Stimulated activated CD4-positive, alpha-beta T cell treated with anti-CD3 and anti-CD28 coated beads, TNF-alpha, amount 100 ng/mL, for 48 hours (primary cell): ENCODE measurements at regions not wholly inside any gene's neighbourhood (a gene's known extent, or its start where the extent isn't known, plus 50 kb on each side); places are given as distances from the start of the nearest gene placed in this dataset.
"Not testable (repeated sequence)": the region's sequence is repeated elsewhere in the genome, so short reads cannot be mapped to it uniquely, and the experiment has no call there.

ENCODE experiments used
- DNase-seq, 3 donors: peaks; one replicate each; pipeline ENCODE4 v3.0.0-alpha.2; 2020; ENCODE audit warnings: low read depth in 3 of 3

- no peak for DNase-seq
Measured at GRCh38 chr3:8353364-8353763, 148.3 kb upstream of the LMCD1 start.

DNA sequence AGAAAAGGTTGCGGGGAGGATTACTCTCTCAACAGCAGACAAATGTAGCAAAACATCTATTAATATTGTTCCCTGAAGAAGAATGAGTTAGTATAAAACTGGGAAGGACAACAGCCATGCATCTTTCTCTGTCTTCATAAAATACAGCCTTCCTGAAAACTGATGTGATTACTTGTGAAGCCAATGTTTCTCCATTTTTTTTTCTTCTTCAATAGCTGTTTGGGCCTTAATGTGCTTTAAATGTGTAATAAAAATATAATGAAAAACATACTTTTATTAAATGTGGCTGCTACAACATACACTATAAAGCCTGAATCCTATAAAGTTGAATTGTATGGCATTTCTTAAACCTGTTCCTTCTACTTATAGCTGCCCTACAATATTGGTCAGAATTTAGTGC is 146.3 kb upstream of the LMCD1 start:
- no peak for DNase-seq

GRCh38 chr3:8356066-8356465 is 145.6 kb upstream of the LMCD1 start:
- DNase-seq: not testable (repeated sequence)

DNA sequence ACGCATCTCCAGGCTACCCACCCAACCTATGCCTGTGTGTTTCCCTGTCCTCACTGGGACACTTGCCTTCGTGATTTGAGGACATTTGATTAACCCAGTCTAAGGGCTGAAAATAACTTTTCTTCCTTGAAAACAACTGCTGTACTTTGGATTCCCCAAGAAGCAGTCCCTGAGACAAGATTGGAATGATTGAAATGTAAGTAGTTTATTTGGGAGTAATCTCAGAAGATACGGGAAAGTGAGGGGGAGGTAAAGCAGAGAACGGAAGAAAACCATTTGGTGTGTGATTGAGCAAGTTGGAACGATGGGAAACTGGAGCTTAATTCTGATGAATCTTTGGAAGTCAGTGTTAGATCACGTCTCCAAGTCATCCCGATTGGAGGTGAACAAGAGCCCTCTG is 143.8 kb upstream of the LMCD1 start:
- DNase-seq: no peak

DNA sequence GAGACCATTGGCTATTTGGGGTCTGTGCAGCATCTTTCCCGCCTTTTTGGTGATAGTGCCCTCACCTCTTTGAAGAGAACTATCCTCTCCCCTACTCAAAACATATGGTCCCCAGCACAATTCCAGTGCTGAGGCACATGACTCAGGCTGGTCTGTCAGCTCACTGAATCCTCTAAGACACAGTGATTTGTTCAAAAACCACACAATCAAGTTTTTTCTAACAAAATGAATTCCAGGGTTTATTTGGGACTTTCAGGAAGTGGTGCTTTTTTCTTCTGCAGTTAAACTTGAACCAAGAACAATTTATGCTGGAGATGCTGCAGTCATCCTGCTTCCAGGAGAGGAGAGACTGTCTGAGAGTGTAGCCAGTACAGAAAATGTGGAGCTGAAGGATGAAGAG is 142.5 kb upstream of the LMCD1 start:
- DNase-seq: no peak

GRCh38 chr3:8363200-8363599 is 138.4 kb upstream of the LMCD1 start:
- DNase-seq: no peak

- DNase-seq: no peak
Measured at GRCh38 chr3:8365541-8365940, 136.1 kb upstream of the LMCD1 start.

- DNase-seq: no peak
Measured at GRCh38 chr3:8366219-8366810, 135.3 kb upstream of the LMCD1 start.

GRCh38 chr3:8368598-8368997 is 133.0 kb upstream of the LMCD1 start:
- no peak for DNase-seq

DNA sequence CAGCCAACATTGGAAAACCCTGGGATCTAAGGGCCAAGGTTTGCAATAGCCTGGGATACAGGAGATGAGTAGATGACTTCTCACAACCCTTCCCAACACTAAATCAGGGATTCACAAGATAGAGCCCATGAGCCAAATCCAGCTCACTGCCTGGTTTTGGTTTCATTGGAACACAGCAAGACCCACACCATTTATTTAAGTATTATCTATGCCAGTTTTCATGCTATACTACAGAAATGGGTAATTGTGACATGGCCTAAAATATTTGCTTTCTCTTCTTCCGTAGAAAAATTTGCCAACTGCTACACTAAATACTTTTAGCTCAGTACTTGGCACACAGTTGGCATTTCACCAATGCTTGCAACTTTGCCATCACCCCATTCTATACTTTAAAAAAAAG is 132.0 kb upstream of the LMCD1 start:
- no peak for DNase-seq

- no peak for DNase-seq
Measured at GRCh38 chr3:8371085-8371551, 130.5 kb upstream of the LMCD1 start.

GRCh38 chr3:8371960-8372463 is 129.6 kb upstream of the LMCD1 start:
- DNase-seq: no peak

- no peak for DNase-seq
Measured at GRCh38 chr3:8380904-8381704, 120.5 kb upstream of the LMCD1 start.

DNA sequence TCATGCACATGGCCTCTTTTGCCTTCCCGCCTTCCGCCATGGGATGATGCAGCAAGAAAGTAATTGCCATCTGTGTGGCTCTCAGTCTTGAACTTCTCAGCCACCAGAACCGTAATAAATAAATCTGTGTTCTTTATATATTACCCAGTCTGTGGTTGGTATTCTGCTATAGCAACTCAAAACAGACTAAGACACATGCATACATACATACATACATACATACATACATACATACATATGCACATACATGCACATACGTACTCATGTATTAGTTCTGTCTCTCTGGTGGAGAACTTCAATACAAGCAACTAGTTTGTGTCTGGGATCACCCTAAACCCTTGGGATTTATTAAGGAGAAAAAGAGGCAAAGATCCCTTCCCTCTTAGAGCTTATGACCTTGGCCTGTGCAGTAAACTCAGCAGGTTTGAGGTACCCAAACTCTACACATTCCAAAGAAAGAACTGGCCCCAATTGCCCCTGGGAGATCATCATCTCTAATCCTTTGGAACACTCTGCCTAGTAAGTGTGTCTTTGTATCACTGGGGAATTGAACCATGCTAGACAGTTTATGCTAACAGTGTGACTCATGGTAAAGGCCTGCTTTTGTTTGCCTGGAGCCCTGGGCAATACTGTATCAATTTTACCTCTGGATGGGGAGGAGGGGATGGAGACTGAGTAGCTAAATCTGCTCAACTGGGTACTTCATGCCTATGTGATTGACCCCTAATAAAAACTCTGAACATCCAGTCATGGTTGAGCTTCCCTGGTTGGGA is 115.6 kb upstream of the LMCD1 start:
- DNase-seq: no peak

GRCh38 chr3:8387571-8387970 is 114.1 kb upstream of the LMCD1 start:
- no peak for DNase-seq

DNA sequence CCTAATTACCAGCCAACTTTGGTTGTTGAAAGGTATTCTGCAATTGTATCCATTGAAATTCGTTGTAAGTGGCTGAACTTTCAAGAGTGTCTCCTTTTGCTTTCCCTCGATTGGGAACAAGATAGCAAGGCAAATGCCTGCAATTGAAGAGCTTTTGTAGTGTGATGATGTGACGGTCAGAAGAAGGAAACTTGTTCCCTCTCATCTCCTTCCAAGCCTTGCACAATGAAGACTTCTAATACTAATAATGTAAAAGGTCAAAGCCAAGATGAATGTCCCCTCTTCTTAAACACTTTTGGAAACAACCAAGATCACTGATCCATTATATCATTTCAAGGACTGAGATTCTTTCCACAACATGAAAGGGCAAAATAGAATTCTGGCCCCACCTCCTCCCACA is 101.9 kb upstream of the LMCD1 start:
- no peak for DNase-seq

- DNase-seq: no peak
Measured at GRCh38 chr3:8400911-8401310, 100.7 kb upstream of the LMCD1 start.

GRCh38 chr3:8403996-8404395 is 97.6 kb upstream of the LMCD1 start:
- DNase-seq: no peak

DNA sequence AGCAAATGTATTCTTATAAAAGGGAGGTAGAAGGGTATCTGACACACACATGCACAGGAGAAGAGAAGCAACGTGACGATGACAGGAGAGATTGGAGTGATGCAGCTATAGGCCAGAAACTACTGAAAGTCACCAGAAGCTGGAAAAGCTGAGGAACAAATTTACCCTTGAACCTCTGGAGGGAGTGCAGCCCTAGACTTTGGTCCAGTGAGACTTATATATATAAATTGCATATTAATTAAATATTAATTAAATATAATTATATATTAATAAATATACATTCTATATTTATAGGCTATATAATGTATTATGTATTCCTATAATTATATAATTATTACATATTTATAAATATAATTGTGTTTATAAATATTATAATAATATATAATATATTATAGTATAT is 96.5 kb upstream of the LMCD1 start:
- no peak for DNase-seq

DNA sequence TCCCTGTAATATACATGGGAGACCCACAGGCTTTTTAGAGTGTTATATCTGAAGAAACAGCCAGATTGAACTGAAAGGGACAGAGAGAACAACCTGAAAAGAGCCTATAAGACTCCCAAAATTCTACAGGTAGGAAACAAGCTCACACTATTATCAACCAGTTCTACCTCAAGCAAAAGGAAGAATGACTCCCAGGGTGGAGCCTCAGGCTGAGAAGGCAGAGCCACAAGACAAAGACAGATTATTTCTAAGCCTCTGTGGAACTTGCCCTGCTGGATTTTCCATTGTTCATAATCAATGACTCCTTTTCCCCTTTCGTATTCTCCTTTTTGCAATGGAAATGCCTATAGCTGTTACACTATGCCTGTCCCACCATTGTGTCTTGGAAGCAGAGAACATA is 95.1 kb upstream of the LMCD1 start:
- DNase-seq: no peak

DNA sequence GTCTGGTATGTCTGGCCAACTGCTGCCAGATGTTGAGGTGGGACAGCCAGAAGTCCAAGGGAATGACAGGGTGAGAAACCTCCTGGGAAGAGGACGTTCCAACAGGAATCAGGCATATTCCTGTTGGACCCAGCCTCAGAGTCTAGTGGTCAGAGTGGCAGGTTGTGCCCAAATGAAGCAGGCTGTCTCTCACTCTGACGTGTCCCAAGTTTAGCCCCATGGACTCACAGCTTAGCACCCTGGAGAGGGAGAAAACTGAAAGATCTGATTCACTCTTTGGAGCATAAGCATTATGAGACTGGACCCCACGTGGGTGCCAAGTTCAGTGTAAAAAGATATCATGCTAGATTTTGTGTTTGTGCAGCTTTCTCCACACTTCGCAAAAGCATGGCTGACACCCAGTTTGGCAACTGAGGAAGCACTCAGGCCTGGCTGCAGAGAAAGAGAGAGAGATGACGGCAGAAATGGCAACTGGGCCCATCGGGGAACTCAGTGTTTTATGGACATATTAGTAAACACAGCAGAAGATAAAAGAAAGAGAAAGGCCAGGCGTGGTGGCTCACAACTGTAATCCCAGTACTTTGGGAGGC is 88.2 kb upstream of the LMCD1 start:
- no peak for DNase-seq

DNA sequence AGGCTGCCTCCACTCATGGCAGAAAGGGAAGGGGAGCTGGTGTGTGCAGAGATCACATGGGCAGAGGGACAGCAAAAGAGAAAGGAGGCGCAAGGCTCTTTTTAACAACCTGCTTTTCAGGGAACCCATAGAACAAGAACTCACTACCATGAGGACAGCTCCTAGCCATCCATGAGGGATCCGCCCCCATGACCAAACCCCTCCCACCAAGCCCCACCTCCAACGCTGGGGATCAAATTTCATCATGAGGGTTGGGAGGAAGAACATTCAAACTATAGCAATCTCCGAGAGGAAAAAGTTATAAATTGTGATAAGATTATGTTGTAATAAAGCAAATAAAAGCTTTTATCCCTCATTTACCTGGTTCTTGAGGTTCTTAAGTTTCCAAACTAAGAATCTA is 84.7 kb upstream of the LMCD1 start:
- DNase-seq: no peak
